Colonic mucosa (tissue), 4 donors: ENCODE measurements at regions not wholly inside any gene's neighbourhood (a gene's known extent, or its start where the extent isn't known, plus 50 kb on each side); places are given as distances from the start of the nearest gene placed in this dataset.

Experiments used
- DNase-seq: peaks from one replicate; pipeline ENCODE4 v3.0.0-alpha.2; 2020
- H3K27ac ChIP-seq: fragments of 200-600 bp; one replicate; pipeline ENCODE4 v1.8.0; 2021
- H3K27me3 ChIP-seq: fragments of 200-600 bp; one replicate; pipeline ENCODE4 v1.8.0; 2021
- H3K36me3 ChIP-seq: fragments of 200-600 bp; one replicate; pipeline ENCODE4 v1.8.0; 2021
- H3K4me1 ChIP-seq: fragments of 200-600 bp; one replicate; pipeline ENCODE4 v1.8.0; 2021; ENCODE audit warnings: mild to moderate bottlenecking
- H3K4me3 ChIP-seq: fragments of 200-600 bp; one replicate; pipeline ENCODE4 v1.8.0; 2021
- H3K9ac ChIP-seq, 2 donors: one replicate each; pipeline ENCODE4 v1.7.0; 2013; ENCODE audit warnings: control low read depth in 2 of 2, low read depth in 2 of 2, low read length in 2 of 2
- H3K9me3 ChIP-seq: fragments of 200-600 bp; one replicate; pipeline ENCODE4 v1.8.0; 2021
- intact Hi-C: fragments of 100-400 bp; cut with DNase I; formaldehyde crosslinking; loops from one replicate; pipeline ENCODE4 v1.14.1; 2022
- TF ChIP-seq, protein P1 (sequence below): fragments of 200-600 bp; IDR thresholded peaks from one replicate; pipeline ENCODE4 v1.8.0; 2022; ENCODE audit warnings: antibody characterized with exemption, mild to moderate bottlenecking
- donor health status: healthy.
- donor health status: DM: no; HTN: no; CAD: no.
- donor health status: DM: no; HTN: no; CAD: no.

DNA sequence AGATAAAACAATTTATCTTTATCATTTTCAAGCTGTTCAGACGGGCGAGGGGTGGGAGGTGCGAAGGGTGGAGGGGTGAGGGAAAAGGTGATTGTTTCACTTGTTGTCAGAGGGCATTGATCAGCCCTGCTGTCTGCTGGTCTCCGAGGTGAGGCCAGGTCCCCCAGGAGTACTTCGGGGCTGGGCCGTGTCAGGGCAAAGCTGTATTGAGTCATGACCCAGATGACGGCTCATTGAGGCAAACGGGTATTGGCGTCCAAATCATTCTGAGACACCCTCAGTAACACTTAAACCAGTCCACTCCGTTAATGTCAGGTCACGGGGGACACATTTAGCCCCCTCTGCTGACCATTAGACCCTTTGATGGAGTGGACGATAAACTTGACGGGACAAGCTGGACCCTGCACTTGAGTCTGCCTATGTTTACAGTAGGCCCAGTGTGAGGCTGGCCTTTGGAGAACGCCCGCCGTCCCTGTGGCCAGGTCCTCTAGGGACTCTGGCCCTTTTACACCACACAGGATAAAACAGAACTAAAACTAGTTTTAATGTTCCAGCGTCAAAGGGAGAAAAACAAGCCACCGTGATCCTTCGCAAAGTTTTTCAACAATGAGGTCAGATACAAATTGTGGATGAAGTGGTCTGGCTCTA, 502.2 kb upstream of the ZFHX3 start:
- Histone ChIP-seq H3K4me1 (no peaks in the 10 kb centered on the region), H3K27me3 (no peaks in the 10 kb centered on the region), H3K9me3 (no peaks in the 10 kb centered on the region), H3K4me3 (no peak overlapping the region), H3K27ac (no peak overlapping the region), H3K9ac (no peak overlapping the region), H3K36me3 (no peaks in the 10 kb centered on the region)
- TF ChIP-seq, protein P1, sequence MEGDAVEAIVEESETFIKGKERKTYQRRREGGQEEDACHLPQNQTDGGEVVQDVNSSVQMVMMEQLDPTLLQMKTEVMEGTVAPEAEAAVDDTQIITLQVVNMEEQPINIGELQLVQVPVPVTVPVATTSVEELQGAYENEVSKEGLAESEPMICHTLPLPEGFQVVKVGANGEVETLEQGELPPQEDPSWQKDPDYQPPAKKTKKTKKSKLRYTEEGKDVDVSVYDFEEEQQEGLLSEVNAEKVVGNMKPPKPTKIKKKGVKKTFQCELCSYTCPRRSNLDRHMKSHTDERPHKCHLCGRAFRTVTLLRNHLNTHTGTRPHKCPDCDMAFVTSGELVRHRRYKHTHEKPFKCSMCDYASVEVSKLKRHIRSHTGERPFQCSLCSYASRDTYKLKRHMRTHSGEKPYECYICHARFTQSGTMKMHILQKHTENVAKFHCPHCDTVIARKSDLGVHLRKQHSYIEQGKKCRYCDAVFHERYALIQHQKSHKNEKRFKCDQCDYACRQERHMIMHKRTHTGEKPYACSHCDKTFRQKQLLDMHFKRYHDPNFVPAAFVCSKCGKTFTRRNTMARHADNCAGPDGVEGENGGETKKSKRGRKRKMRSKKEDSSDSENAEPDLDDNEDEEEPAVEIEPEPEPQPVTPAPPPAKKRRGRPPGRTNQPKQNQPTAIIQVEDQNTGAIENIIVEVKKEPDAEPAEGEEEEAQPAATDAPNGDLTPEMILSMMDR, result no peak
- no peak for DNase-seq
- intact Hi-C loops, result no loop called here

DNA sequence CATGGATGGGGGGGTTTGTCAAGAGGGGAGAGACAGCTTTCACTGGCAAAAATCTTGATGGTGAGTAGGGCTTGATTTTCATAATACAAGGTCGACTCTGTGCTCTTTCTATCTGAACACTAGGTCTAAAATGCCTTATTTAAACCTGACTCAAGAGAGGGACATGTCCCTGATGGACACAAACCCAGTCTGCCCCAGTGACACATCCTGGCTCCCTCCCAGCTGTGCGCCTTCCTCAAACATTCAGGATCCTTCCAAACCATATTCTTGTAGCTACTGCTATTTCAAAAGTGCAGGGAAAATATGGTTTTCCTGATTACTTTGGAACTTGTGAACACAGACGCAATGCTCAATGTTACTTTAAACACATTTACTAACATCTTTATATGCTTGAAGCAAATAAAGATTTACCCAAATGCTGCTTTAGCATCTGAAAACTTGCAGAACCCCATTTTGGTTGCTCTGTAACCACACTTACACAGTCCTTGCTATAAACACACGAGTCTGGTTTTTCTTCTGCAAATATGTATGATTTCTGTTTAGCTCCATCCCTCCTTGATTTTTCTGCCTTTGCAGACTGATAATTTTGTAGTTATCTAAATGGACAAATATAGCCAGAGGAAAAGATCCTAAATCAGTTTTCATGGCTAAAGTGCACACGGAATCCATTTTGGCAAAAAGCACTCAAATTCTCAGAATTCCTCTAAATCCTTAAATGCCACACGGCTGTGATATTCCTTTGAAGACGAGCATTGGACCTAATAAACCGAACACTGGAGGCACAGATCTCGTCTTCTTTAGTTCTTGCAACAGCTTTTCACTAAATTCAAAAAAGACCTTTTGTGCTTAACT, 499.9 kb upstream of the ZFHX3 start:
- intact Hi-C loops, result no loop called here
- H3K36me3 ChIP-seq, result no peaks in the 10 kb centered on the region
- DNase-seq, result no peak
- H3K27ac ChIP-seq, result no peak overlapping the region
- H3K4me1 ChIP-seq, result no peaks in the 10 kb centered on the region
- H3K9me3 ChIP-seq, result no peaks in the 10 kb centered on the region
- H3K4me3 ChIP-seq, result no peak overlapping the region
- no peak overlapping the region for H3K9ac ChIP-seq
- TF ChIP-seq, protein P1, result no peak
- H3K27me3 ChIP-seq, result no peaks in the 10 kb centered on the region

DNA sequence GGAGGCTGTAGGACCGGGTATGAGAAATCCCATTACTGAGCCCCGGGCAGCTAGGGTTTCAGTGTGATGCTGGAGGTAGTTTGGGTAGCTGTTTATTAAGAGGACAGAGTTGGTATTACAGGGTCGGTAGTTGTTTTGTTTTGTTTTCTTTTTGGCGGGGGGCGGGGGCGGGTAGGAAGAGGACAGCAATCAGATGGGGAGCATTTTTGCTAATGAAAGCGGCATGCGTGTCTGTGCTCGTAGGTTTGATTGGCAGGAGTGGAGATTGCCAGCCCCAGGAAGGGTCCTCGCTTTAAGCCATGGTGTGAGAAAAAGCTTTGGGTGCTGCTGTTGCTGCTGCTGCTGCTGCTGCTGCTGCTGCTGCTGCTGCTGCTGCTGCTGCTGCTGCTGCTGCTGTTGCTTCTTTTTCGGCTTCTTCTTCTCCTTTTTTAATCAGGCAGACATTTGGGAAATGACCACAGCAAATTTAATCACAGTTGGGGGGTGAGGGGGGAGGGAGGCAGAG, 498.5 kb upstream of the ZFHX3 start:
- Histone ChIP-seq H3K36me3 (no peaks in the 10 kb centered on the region), H3K4me1 (no peaks in the 10 kb centered on the region), H3K4me3 (no peak overlapping the region), H3K9me3 (no peaks in the 10 kb centered on the region), H3K9ac (no peak overlapping the region), H3K27me3 (no peaks in the 10 kb centered on the region), H3K27ac (no peak overlapping the region)
- DNase-seq, result no peak
- TF ChIP-seq, protein P1, result no peak
- intact Hi-C loops, result no loop called here

DNA sequence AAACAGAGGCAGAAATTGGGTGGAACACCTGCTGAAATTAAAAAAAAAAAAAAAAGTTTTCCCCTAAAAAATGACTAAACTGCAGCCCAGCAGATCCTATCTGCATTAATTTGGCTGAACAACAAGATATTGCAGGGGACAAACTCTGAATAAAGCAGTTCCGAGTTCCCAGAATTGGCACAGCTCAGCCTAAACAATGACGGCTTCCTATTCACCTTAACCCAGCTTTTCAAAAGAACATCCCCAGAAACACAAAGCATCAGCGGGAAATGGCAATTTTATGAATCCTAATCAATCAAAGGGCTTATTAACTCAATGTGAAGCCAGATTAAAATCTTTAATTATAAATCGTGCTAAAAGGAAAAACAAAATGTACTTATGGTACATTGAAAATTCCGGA, 497.8 kb upstream of the ZFHX3 start:
- Histone ChIP-seq H3K36me3 (no peaks in the 10 kb centered on the region), H3K27me3 (no peaks in the 10 kb centered on the region), H3K4me1 (no peaks in the 10 kb centered on the region), H3K4me3 (no peak overlapping the region), H3K9ac (no peak overlapping the region), H3K27ac (no peak overlapping the region), H3K9me3 (no peaks in the 10 kb centered on the region)
- intact Hi-C loops, result no loop called here
- TF ChIP-seq, protein P1, result no peak
- no peak for DNase-seq

DNA sequence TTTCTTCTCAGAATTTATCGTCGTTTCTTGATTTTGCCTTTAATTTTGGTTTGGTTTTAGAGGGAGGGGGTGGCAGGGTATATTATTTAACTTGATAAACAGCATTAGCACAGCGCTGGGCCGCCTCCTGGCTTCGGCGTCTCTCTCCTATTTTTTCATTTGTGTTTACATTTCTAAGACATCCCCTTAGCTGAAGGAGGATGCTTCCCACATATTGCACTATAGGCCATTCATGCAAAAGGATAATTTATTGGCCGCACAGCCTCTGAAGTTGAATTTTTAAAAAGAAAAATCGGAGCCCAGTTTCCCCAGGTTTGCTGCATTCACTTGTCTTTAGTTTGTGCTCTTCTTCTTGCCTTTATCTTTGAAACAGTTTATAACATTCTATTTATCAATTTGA, 497.4 kb upstream of the ZFHX3 start:
- TF ChIP-seq, protein P1, result no peak
- Histone ChIP-seq H3K9me3 (no peaks in the 10 kb centered on the region), H3K27ac (no peak overlapping the region), H3K27me3 (no peaks in the 10 kb centered on the region), H3K36me3 (no peaks in the 10 kb centered on the region), H3K9ac (no peak overlapping the region), H3K4me3 (no peak overlapping the region), H3K4me1 (no peaks in the 10 kb centered on the region)
- no peak for DNase-seq
- intact Hi-C loops, result no loop called here
